ENCODE measurements at regions not wholly inside any gene's neighbourhood (a gene's known extent, or its start where the extent isn't known, plus 50 kb on each side); places are given as distances from the start of the nearest gene placed in this dataset.

DNA sequence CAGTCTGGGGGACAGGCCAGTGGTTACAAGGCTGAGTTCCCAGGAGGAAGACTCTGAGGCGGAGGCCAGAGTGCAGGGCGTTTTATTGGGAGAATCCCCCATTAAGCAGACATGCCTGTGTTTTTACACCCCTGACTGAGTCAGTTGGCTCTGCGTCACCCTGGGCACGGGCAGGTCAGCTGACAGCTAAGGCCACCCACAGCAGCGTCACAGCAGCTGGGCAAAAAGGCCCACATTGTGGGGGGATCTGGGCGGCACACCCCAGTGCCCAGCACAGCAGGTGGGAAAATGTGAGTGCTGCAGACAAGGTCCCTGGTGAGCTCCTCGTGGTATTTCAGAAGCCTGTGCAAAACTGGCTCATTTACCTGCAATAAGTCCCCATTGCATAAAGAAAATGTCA, 184.7 kb downstream of the AACS start:
- Histone ChIP-seq H3K9ac (ENCODE audit: low read depth, low read length) (no peak overlapping the region), H3K9me3 (ENCODE audit: insufficient read depth, low read depth, low read length) (no peaks in the 10 kb centered on the region), H3K36me3 (ENCODE audit: insufficient read depth, low read depth, low read length) (peaks cover 4% of the 10 kb centered on the region; the same call in 1 of the 2 replicates), H3K27me3 (ENCODE audit: insufficient read depth, low read length) (no peaks in the 10 kb centered on the region), H3K27ac (ENCODE audit: low read length) (no peak overlapping the region), H3K4me3 (ENCODE audit: low read length) (no peak overlapping the region), H3K4me1 (ENCODE audit: insufficient read depth, low read length) (peaks cover 6% of the 10 kb centered on the region)

DNA sequence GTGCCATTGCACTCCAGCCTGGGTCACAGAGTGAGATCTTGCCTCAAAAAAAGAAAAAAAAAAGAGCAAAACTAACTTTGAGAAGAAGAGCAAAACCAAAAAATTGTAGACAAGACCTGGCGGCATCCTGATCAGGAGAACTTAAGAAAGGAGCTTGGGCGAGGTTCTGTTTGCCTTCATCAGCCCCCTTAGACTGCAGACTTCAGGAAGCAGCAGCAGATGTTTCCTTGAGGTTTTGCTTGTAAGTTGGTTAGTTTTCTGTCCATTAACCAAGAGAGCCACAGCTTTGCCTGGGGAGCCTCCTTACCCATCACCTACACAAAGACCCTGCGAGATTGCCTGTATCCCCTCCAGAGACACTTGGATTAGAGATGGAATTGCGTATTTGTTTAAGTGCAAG, 189.0 kb downstream of the AACS start:
- Histone ChIP-seq H3K9ac (ENCODE audit: low read depth, low read length) (no peak overlapping the region), H3K27ac (ENCODE audit: low read length) (no peak overlapping the region), H3K27me3 (ENCODE audit: insufficient read depth, low read length) (no peaks in the 10 kb centered on the region), H3K4me1 (ENCODE audit: insufficient read depth, low read length) (no peaks in the 10 kb centered on the region), H3K4me3 (ENCODE audit: low read length) (no peak overlapping the region), H3K36me3 (ENCODE audit: insufficient read depth, low read depth, low read length) (peaks cover 26% of the 10 kb centered on the region; the same call in 1 of the 2 replicates), H3K9me3 (ENCODE audit: insufficient read depth, low read depth, low read length) (no peaks in the 10 kb centered on the region)

DNA sequence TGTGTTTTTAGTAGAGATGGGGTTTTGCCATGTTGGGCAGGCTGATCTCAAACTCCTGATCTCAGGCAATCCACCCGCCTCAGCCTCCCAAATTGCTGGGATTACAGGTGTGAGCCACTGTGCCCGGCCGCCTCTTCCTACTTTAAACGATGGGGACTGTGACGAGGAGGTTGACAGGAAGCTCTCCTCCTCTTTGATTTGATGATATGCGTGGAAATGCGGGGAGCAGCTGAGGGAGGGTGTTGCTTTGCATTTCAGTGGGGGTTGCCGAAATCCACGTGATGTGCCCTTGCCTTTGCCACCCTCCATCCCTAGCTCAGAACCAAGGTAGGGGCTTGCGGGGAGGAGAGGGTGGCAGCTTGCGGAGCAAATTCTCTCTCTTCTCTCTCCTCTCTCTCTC, 189.6 kb downstream of the AACS start:
- Histone ChIP-seq H3K4me3 (ENCODE audit: low read length) (no peak overlapping the region), H3K4me1 (ENCODE audit: insufficient read depth, low read length) (no peaks in the 10 kb centered on the region), H3K27ac (ENCODE audit: low read length) (no peak overlapping the region), H3K9me3 (ENCODE audit: insufficient read depth, low read depth, low read length) (no peaks in the 10 kb centered on the region), H3K36me3 (ENCODE audit: insufficient read depth, low read depth, low read length) (peaks cover 26% of the 10 kb centered on the region; the same call in 1 of the 2 replicates), H3K9ac (ENCODE audit: low read depth, low read length) (no peak overlapping the region), H3K27me3 (ENCODE audit: insufficient read depth, low read length) (no peaks in the 10 kb centered on the region)

DNA sequence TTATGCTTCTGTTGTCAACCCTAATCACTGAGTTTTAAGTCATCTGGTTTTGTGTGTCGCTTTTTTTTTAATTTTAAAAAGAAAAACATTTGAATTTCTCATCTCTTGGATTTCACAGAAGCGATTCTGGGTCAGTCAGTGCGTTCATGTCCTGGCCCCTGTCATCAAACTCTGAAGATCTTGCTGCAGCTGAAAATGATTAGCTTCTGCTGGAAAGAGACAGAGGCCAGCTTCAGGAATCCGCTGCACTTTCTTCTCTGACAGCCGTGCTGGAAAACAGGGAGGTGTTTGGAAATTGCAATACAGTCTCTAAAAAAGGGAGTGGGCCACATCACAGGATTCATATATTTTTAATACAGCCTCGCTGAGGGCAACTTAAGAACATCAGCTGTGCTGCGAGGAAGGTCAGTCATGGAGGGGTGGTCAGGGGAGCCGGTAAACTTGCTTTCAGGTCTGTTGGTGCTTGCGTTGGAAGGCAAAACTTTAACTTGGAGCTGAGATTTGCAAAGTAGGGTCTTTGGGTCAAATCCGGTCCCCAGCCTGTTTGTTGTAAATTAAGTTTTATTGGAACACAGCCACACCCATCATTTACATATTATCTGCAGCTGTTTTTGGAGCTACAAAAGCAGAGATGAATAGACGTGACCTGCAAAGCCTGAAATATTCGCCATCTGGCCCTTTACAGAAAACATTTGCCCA, 190.8 kb downstream of the AACS start:
- H3K36me3 ChIP-seq (ENCODE audit: insufficient read depth, low read depth, low read length) = peaks cover 26% of the 10 kb centered on the region; the same call in 1 of the 2 replicates
- H3K9ac ChIP-seq (ENCODE audit: low read depth, low read length) = no peak overlapping the region
- no peak overlapping the region for H3K27ac ChIP-seq (ENCODE audit: low read length)
- no peaks in the 10 kb centered on the region for H3K9me3 ChIP-seq (ENCODE audit: insufficient read depth, low read depth, low read length)
- H3K4me3 ChIP-seq (ENCODE audit: low read length) = no peak overlapping the region
- no peaks in the 10 kb centered on the region for H3K27me3 ChIP-seq (ENCODE audit: insufficient read depth, low read length)
- H3K4me1 ChIP-seq (ENCODE audit: insufficient read depth, low read length) = no peaks in the 10 kb centered on the region

- peaks cover 26% of the 10 kb centered on the region; the same call in 1 of the 2 replicates for H3K36me3 ChIP-seq (ENCODE audit: insufficient read depth, low read depth, low read length)
- no peaks in the 10 kb centered on the region for H3K4me1 ChIP-seq (ENCODE audit: insufficient read depth, low read length)
- no peak overlapping the region for H3K4me3 ChIP-seq (ENCODE audit: low read length)
- no peak overlapping the region for H3K9ac ChIP-seq (ENCODE audit: low read depth, low read length)
- no peak overlapping the region for H3K27ac ChIP-seq (ENCODE audit: low read length)
- no peaks in the 10 kb centered on the region for H3K27me3 ChIP-seq (ENCODE audit: insufficient read depth, low read length)
- no peaks in the 10 kb centered on the region for H3K9me3 ChIP-seq (ENCODE audit: insufficient read depth, low read depth, low read length)
Measured at GRCh38 chr12:125256634-125256936, 191.3 kb downstream of the AACS start.

GRCh38 chr12:125259178-125259867, 194.1 kb downstream of the AACS start:
- Histone ChIP-seq H3K27me3 (ENCODE audit: insufficient read depth, low read length) (no peaks in the 10 kb centered on the region), H3K9me3 (ENCODE audit: insufficient read depth, low read depth, low read length) (no peaks in the 10 kb centered on the region), H3K9ac (ENCODE audit: low read depth, low read length) (no peak overlapping the region), H3K36me3 (ENCODE audit: insufficient read depth, low read depth, low read length) (peaks cover 31% of the 10 kb centered on the region; the same call in 1 of the 2 replicates), H3K27ac (ENCODE audit: low read length) (no peak overlapping the region), H3K4me3 (ENCODE audit: low read length) (no peak overlapping the region), H3K4me1 (ENCODE audit: insufficient read depth, low read length) (no peaks in the 10 kb centered on the region)

DNA sequence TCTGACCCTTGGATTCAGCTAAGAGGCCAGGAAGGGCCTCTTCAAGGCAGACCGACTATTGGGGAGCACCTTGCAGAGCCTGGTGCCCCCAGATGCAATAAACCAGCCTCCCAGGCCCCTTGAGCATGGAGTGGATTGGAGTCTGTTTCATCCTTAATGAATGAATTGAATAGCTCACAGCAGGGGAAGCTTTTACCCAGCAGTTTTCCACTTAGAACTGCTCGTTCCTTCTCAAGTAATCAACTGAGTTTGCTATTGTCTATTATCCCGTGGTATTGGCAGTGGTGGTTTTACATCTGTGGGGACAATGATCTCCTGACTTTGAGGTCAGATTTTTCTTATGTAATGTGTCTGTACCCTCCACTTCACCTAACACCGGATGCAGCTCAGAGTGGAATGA, 197.6 kb downstream of the AACS start:
- no peak overlapping the region for H3K9ac ChIP-seq (ENCODE audit: low read depth, low read length)
- peaks cover 10% of the 10 kb centered on the region; the same call in 1 of the 2 replicates for H3K36me3 ChIP-seq (ENCODE audit: insufficient read depth, low read depth, low read length)
- no peaks in the 10 kb centered on the region for H3K4me1 ChIP-seq (ENCODE audit: insufficient read depth, low read length)
- no peak overlapping the region for H3K27ac ChIP-seq (ENCODE audit: low read length)
- no peaks in the 10 kb centered on the region for H3K9me3 ChIP-seq (ENCODE audit: insufficient read depth, low read depth, low read length)
- no peak overlapping the region for H3K4me3 ChIP-seq (ENCODE audit: low read length)
- no peaks in the 10 kb centered on the region for H3K27me3 ChIP-seq (ENCODE audit: insufficient read depth, low read length)

- no peak overlapping the region for H3K9ac ChIP-seq (ENCODE audit: low read depth, low read length)
- no peak overlapping the region for H3K27ac ChIP-seq (ENCODE audit: low read length)
- no peaks in the 10 kb centered on the region for H3K27me3 ChIP-seq (ENCODE audit: insufficient read depth, low read length)
- H3K4me3 ChIP-seq (ENCODE audit: low read length) = no peak overlapping the region
- H3K9me3 ChIP-seq (ENCODE audit: insufficient read depth, low read depth, low read length) = no peaks in the 10 kb centered on the region
- H3K36me3 ChIP-seq (ENCODE audit: insufficient read depth, low read depth, low read length) = peaks cover 5% of the 10 kb centered on the region; the same call in 1 of the 2 replicates
- no peaks in the 10 kb centered on the region for H3K4me1 ChIP-seq (ENCODE audit: insufficient read depth, low read length)
Measured at GRCh38 chr12:125263385-125263784, 198.2 kb downstream of the AACS start.

- Histone ChIP-seq H3K27ac (ENCODE audit: low read length) (no peak overlapping the region), H3K9ac (ENCODE audit: low read depth, low read length) (no peak overlapping the region), H3K27me3 (ENCODE audit: insufficient read depth, low read length) (no peaks in the 10 kb centered on the region), H3K4me1 (ENCODE audit: insufficient read depth, low read length) (peaks cover 2% of the 10 kb centered on the region; the same call in 1 of the 2 replicates), H3K4me3 (ENCODE audit: low read length) (no peak overlapping the region), H3K36me3 (ENCODE audit: insufficient read depth, low read depth, low read length) (peaks cover 5% of the 10 kb centered on the region; the same call in 1 of the 2 replicates), H3K9me3 (ENCODE audit: insufficient read depth, low read depth, low read length) (no peaks in the 10 kb centered on the region)
Measured at GRCh38 chr12:125267114-125267513, 201.9 kb downstream of the AACS start.

DNA sequence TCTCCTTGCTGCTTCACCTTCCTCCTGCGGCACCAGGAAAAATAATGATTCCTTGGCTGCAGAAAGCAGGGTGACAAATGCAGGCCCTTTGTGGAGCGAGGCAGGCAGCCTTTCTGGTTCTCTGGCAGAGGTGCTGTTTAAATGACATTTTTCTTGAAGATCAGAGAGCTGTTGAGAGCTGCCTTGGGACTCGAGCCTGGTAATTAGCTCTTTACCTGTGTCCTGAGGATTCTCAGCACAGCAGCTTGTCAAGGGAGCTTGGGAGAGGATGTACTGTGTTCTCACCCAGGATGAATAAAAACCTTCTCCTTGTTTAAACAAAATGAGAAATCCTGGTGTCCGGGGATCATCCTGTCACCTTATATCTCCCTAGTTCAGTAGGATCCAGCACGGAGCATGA, 204.0 kb downstream of the AACS start:
- no peak overlapping the region for H3K4me3 ChIP-seq (ENCODE audit: low read length)
- H3K9ac ChIP-seq (ENCODE audit: low read depth, low read length) = no peak overlapping the region
- H3K9me3 ChIP-seq (ENCODE audit: insufficient read depth, low read depth, low read length) = no peaks in the 10 kb centered on the region
- no peaks in the 10 kb centered on the region; the same call in 1 of the 2 replicates for H3K36me3 ChIP-seq (ENCODE audit: insufficient read depth, low read depth, low read length)
- H3K27me3 ChIP-seq (ENCODE audit: insufficient read depth, low read length) = no peaks in the 10 kb centered on the region
- H3K4me1 ChIP-seq (ENCODE audit: insufficient read depth, low read length) = peaks cover 4% of the 10 kb centered on the region; the same call in 1 of the 2 replicates
- no peak overlapping the region for H3K27ac ChIP-seq (ENCODE audit: low read length)

- Histone ChIP-seq H3K36me3 (ENCODE audit: insufficient read depth, low read depth, low read length) (no peaks in the 10 kb centered on the region; the same call in 1 of the 2 replicates), H3K4me1 (ENCODE audit: insufficient read depth, low read length) (peaks cover 4% of the 10 kb centered on the region; the same call in 1 of the 2 replicates), H3K27ac (ENCODE audit: low read length) (no peak overlapping the region), H3K9ac (ENCODE audit: low read depth, low read length) (no peak overlapping the region), H3K9me3 (ENCODE audit: insufficient read depth, low read depth, low read length) (no peaks in the 10 kb centered on the region), H3K4me3 (ENCODE audit: low read length) (no peak overlapping the region), H3K27me3 (ENCODE audit: insufficient read depth, low read length) (no peaks in the 10 kb centered on the region)
Measured at GRCh38 chr12:125271892-125272291, 206.7 kb downstream of the AACS start.

GRCh38 chr12:125272383-125272933, 207.2 kb downstream of the AACS start:
- peaks cover 4% of the 10 kb centered on the region; the same call in 1 of the 2 replicates for H3K4me1 ChIP-seq (ENCODE audit: insufficient read depth, low read length)
- no peak overlapping the region for H3K9ac ChIP-seq (ENCODE audit: low read depth, low read length)
- H3K27me3 ChIP-seq (ENCODE audit: insufficient read depth, low read length) = no peaks in the 10 kb centered on the region

More at GRCh38 chr12:125272383-125272933, 207.2 kb downstream of the AACS start:
- Histone ChIP-seq H3K27ac (ENCODE audit: low read length) (no peak overlapping the region), H3K36me3 (ENCODE audit: insufficient read depth, low read depth, low read length) (no peaks in the 10 kb centered on the region; the same call in 1 of the 2 replicates), H3K4me3 (ENCODE audit: low read length) (no peak overlapping the region), H3K9me3 (ENCODE audit: insufficient read depth, low read depth, low read length) (no peaks in the 10 kb centered on the region)

Data from iPS-20b (cell line).